HG03565 (cell line): ENCODE measurements at regions not wholly inside any gene's neighbourhood (a gene's known extent, or its start where the extent isn't known, plus 50 kb on each side); places are given as distances from the start of the nearest gene placed in this dataset.
A peak's percentile ranks its signal among the peaks of the same experiment; 100 is the strongest.
"Not testable (repeated sequence)": the region's sequence is repeated elsewhere in the genome, so short reads cannot be mapped to it uniquely, and the experiment has no call there.

Experiments used
- ATAC-seq: cut with Tn5 transposase; IDR thresholded peaks from one replicate; pipeline ENCODE4 v1.9.1; 2021; ENCODE audit warnings: mild to moderate bottlenecking, moderate library complexity; ENCODE audit not compliant: unreplicated experiment

GRCh38 chrY:16106613-16107012 lies 1582.3 kb downstream of the NLGN4Y start:
- ATAC-seq = no peak

GRCh38 chrY:16108839-16109238 lies 1584.5 kb downstream of the NLGN4Y start:
- no peak for ATAC-seq

DNA sequence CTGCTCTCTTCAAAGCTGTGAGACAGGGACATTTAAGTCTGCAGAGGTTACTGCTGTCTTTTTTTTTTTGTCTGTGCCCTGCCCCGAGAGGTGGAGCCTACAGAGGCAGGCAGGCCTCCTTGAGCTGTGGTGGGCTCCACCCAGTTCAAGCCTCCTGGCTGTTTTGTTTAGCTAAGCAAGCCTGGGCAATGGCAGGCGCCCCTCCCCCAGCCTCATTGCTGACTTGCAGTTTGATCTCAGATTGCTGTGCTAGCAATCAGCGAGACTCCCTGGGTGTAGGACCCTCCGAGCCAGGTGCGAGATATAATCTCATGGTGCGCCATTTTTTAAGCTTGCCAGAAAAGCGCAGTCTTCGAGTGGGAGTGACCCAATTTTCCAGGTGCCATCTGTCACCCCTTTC lies 1595.8 kb downstream of the NLGN4Y start:
- not testable (repeated sequence) for ATAC-seq

DNA sequence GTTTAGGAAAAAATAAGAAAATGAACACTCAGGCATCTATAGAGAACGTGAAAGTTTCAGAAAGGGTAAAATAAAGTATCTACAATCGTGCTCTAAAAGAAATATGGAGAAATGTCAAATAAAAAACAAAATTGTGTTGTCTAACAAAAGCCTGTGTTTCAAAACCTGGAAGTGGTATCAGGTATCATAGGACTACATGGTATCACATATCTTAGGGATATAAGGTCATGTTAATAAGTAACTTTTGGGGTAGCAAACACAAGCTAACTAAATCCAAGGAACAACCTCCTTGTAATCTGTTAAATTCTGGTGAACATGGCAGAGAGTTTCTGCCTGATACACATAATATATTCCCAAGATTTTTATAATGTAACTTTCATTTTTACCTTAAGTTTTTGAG lies 1597.7 kb downstream of the NLGN4Y start:
- no peak for ATAC-seq

- no peak for ATAC-seq
These were observed 1600.4 kb downstream of the NLGN4Y start for GRCh38 chrY:16124630-16125317.

- no peak for ATAC-seq
These were observed 1612.4 kb downstream of the NLGN4Y start for GRCh38 chrY:16136581-16137298.

DNA sequence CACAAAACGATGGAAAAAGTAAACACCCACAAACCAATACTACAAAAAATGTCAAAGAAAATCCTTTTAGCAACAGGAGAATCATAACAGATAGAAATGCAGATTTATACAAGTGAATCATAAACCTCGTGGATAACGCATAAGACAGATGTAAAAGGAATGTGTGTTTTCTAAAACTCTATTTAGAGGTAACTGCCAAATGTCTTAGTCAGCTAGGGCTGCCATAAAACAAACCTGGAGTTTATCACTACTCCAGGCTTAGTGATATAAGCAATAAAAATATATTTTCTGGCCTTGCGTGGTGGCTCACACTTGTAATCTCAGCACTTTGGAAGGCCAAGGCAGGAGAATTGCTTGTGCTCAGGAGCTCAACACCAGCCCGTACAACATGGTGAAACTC lies 1633.5 kb downstream of the NLGN4Y start:
- no peak for ATAC-seq

DNA sequence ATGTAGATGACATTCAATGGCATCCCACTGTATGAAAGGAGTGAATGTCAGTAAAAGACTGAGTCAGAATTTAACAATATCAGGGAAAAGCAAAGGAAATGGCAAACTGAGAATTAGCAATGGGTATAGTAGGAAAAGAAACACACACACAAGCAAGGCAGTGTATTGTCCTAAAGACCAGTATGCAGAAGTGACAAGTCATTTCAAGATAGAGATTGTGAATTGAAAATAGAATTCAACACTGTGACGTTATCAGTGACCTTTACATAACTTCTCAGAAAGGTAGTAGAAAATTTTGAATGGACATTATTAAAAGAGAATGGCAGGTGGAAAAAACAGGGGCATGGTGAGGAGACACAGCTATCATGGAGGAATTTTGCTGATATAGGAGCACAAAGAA lies 1651.4 kb downstream of the NLGN4Y start:
- peak; percentile 79 for ATAC-seq

DNA sequence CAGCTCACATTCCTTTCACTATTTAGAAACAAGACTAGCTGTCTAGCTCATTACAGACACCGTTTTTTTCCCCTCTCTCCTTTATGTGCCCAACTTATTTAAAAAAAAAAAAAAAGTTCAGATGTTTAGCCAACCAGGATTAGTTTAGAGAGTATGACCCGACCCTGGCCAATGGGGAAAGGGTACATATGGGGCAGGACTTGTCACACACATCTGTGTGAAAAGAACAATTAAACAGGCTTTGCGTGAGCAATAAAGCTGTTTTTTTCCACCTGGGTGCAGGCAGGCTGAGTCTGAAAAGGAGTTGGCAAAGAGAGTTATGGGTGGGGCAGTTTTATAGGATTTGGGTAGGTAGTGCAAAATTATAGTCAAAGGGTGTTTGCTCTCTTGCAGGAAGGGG lies 1674.5 kb downstream of the CDY2B start:
- ATAC-seq = not testable (repeated sequence)

GRCh38 chrY:16243322-16243721 lies 1636.7 kb downstream of the CDY2B start:
- not testable (repeated sequence) for ATAC-seq

GRCh38 chrY:16254551-16255295 lies 1625.3 kb downstream of the CDY2B start:
- not testable (repeated sequence) for ATAC-seq

DNA sequence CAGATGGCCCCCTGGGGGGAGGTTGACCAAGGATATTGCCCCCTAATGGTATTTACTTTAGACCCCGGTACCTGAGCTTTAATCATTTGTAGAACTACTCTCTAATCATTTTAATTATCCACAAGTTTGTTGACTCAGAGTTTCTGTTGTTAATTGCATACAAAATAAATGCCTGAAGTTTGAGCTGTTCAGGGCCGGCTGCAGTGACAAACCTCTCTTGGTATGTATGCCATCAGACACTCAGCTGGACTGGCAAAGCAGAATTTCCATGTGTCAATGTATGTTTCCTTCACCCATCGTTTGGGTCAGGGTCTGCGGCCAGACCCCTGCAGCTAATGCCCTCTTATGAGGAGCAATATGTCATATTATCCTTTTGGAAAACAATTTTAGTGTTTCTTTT lies 1624.2 kb downstream of the CDY2B start:
- ATAC-seq = not testable (repeated sequence)
